ENCODE measurements at regions not wholly inside any gene's neighbourhood (a gene's known extent, or its start where the extent isn't known, plus 50 kb on each side); places are given as distances from the start of the nearest gene placed in this dataset.

DNA sequence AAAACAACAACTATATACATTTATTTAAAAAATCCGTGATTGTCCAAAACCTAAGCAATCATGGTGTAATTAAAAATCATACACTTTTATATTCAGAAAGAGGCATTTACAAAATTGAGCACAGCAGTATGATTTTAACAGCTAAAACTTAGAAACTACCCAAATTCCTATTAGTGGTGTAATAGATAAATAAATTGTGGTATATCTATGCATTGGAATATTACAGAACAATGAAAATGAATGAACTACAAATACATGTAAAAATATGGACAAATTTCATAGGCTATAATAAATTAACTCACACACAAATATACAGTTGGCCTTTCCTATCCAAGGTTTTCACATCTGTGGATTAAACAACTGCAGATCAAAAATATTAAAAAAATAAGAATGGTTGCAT lies 700.5 kb upstream of the ARPP21 start:
- TF ChIP-seq POLR2AphosphoS5 (IDR thresholded peaks at IDR 0.05; ENCODE audit: low read depth, low read length) (no peak), SIN3A (IDR thresholded peaks at IDR 0.05; ENCODE audit: borderline replicate concordance, insufficient read depth, low read depth, low read length) (no peak)
